Erythroblast (primary cell): ENCODE measurements at regions not wholly inside any gene's neighbourhood (a gene's known extent, or its start where the extent isn't known, plus 50 kb on each side); places are given as distances from the start of the nearest gene placed in this dataset.

Experiments used
- DNase-seq, 2 experiments: peaks; one replicate each; lab custom pipeline; 2025; lab: John Stamatoyannopoulos, UW
- GATA1 ChIP-seq: IDR thresholded peaks from 2 replicates; pipeline ENCODE4 v1.6.1; 2011; ENCODE audit warnings: low read depth, mild to moderate bottlenecking, control low read depth, low read length, moderate library complexity
- POLR2A ChIP-seq: IDR thresholded peaks from 2 replicates; pipeline ENCODE4 v1.6.1; 2011; ENCODE audit warnings: mild to moderate bottlenecking, low read length

DNA sequence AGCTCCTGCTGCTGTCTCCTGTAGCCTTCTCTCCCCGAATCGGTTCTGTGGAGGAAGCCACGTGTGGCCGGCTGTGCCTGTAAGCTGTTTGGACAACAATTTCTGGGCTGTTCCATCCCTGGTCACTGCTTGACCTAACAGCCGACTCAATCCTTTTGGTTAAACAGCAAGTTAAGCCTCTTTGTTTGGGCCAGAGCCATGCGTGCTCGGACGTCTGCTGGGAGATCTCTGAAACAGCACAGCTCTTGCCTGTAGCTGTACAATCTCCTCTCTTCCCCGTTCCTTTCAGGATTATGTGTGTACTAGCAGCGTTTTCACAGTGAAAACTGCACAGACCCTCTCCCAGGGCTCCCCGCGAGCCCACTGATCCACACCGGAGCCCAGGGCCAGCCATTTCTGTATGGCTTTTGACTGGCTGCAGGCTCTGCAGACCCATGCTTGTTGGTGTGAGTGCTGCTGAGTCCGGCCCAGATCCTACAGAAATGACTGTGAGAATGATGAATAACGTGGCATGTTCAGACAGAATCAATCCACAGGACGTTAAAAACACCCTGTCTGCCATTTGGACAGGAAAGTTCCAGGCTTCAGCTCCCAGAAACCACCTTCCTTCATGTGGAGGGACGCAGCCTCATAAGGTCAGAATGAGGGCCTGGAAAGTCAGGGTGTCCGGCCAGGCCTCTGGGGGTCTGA lies 428.6 kb upstream of the ADARB2 start:
- no peak for TF ChIP-seq POLR2A
- TF ChIP-seq GATA1: no peak
- DNase-seq: no peak

DNA sequence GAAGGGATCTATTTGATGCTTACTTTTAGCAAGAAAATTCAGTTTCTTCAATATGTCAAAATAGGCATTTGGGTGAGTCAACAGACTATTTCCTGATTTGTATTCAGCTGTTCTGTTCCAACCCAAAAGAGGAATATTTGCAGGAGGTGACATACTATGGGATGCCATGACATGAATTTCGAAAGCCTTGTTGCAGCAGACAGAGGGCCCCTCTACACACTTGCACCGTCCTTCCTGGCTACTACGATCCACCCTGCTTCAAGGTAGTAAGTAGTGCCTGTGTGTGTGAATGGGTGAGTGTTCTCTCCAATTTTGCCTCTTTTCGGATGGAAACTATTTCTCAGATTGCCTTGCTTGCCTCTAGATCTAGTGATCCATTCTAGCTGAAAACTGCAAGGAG lies 413.0 kb upstream of the ADARB2 start:
- TF ChIP-seq POLR2A: no peak
- no peak for TF ChIP-seq GATA1
- no peak for DNase-seq

- TF ChIP-seq POLR2A (no peak), GATA1 (no peak)
- no peak for DNase-seq
These were observed 408.7 kb upstream of the ADARB2 start for GRCh38 chr10:2145926-2146478.

- DNase-seq: no peak
- TF ChIP-seq GATA1 (no peak), POLR2A (no peak)
These were observed 408.2 kb upstream of the ADARB2 start for GRCh38 chr10:2145491-2145890.

DNA sequence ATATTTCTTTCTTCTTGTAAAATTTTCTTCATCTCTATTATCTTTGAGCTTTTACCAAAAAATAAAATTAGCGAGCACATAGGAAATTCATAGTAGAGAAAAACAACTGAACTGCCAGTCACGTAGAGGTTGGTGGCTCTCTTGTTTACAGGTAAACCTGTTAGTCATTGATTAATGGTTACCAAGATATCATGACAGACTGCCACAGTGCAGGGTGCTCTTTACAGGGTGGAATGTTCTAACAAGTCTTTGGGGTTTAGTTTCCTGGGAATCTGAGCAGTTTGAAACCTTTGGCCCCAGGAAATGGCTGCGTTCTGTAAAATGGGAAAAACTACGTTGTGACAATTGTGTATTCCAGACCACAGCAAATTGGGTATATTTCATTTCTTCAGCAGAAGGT lies 407.3 kb upstream of the ADARB2 start:
- TF ChIP-seq POLR2A: no peak
- no peak for TF ChIP-seq GATA1
- no peak for DNase-seq

- DNase-seq: no peak
- TF ChIP-seq POLR2A (no peak), GATA1 (no peak)
These were observed 406.0 kb upstream of the ADARB2 start for GRCh38 chr10:2143213-2143835.

GRCh38 chr10:2139746-2140145 lies 402.4 kb upstream of the ADARB2 start:
- no peak for TF ChIP-seq POLR2A
- no peak for TF ChIP-seq GATA1
- no peak for DNase-seq

GRCh38 chr10:2137549-2138174 lies 400.3 kb upstream of the ADARB2 start:
- no peak for TF ChIP-seq POLR2A
- no peak for TF ChIP-seq GATA1
- peak; percentile 5 to 8 for DNase-seq

DNA sequence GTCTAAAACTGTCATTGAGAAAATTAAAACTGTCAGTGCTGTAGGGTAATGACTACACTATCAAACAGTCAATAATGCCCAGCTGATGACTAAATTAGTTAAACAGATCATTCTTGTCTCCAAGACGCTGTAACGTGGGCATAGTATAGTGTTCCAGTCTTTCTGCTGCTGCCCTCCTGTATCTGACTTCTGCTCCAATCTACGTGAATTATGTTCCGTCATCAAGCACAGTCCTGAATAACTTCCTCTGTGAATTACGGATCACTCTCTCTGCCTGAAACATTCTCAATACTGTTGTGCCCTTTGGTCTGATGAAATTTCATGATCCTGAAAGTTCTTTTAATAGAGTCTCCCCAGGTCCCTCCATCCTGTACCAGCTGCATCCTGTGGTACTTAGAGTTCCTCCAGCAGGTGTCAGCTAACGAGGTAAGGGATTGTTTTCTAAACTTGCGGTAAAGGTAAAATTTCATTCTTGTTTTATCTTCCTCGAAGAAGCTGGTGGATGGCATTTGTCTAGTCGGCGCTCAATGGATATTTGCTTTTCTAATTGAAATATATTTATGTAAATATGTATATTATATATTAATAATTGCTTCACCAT lies 393.5 kb upstream of the ADARB2 start:
- TF ChIP-seq GATA1: no peak
- no peak for TF ChIP-seq POLR2A
- no peak for DNase-seq

DNA sequence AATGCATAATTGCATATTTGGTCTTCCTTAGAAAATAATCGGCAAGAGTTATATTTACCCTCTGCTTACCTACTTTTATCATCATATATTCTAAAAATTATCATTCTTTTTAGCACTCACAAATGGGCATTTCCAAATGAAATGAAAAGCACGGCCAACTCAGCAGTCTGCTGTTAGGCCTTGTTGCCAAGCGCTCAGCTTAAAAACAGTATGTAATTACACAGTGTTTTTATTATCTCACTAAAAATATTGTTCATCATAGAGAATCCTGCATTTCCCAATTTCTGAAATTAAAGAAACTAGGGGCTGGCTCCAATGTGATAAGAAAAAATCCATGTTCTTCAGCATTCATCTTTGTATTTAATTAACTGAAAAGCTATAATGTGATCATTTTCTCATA lies 391.7 kb upstream of the ADARB2 start:
- TF ChIP-seq POLR2A: no peak
- TF ChIP-seq GATA1: no peak
- no peak for DNase-seq

- TF ChIP-seq POLR2A: no peak
- TF ChIP-seq GATA1: no peak
- DNase-seq: no peak
These were observed 386.8 kb upstream of the ADARB2 start for GRCh38 chr10:2124135-2124534.

DNA sequence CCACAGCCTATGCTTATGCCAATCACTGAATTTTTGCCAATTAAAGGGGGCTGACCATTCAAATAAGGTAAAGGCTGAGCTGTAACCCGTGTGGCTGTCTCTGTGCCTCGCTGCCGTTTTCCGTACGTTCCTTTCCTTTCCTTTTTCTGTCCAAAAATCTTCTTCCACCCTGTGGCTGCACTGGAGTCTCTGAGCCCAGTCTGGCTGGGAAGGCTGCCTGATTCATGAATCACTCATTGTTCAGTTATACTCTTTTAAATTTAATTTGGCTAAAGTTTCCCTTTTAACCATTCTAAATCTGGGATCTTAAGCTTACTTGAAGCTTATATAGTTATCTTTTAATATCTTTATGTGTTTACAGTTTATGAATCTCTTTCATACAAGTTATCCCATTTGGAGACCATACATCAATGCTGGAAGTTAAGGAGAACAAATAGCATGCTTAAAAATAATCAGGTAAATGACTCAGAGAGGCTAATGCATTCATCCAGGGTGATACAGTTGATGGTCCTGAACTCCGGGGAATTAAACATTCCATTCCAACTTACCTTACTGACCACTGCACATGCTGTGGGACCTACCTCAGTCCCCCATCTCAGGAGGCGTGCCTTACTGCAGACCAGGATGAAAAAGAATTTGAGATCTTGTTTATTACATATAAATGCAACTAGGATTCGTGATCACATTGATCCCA lies 385.3 kb upstream of the ADARB2 start:
- no peak for DNase-seq
- TF ChIP-seq GATA1 (no peak), POLR2A (no peak)

DNA sequence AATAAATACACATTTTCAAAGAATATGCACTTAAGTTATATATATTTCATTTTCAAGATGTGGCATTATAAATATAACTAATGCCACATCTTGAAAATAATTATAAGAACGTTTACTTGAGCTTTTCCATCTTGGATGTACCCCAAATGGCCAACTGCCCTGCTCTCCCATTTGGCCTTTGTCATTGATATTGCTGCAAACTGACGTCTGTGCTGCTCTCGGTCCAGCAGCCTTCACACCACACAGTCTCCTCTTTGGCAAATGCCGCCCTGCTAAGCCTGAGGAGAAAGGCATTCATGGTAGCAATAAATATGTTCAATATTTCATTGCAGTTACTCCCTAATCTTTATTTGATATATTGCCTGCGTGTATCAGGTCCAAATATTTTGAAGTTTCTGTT lies 384.6 kb upstream of the ADARB2 start:
- TF ChIP-seq POLR2A: no peak
- no peak for TF ChIP-seq GATA1
- DNase-seq: no peak

- no peak for DNase-seq
- TF ChIP-seq GATA1 (no peak), POLR2A (no peak)
These were observed 384.0 kb upstream of the ADARB2 start for GRCh38 chr10:2121315-2121714.
